Esophagus muscularis mucosa (tissue), 3 donors: ENCODE measurements at regions not wholly inside any gene's neighbourhood (a gene's known extent, or its start where the extent isn't known, plus 50 kb on each side); places are given as distances from the start of the nearest gene placed in this dataset.

Experiments
- CTCF ChIP-seq, 3 experiments: fragments of 200-600 bp in 2 of 3; fragments of 450-650 bp in 1 of 3; sonication (generic) in 2 of 3; IDR thresholded peaks; one replicate each; pipeline ENCODE4 v1.5.1; 2017 to 2019; ENCODE audit warnings: antibody characterized with exemption in 3 of 3, mild to moderate bottlenecking in 2 of 3, moderate library complexity in 1 of 3
- POLR2A ChIP-seq: fragments of 450-650 bp; IDR thresholded peaks from one replicate; pipeline ENCODE4 v1.6.1; 2017; ENCODE audit warnings: antibody characterized with exemption, moderate library complexity, mild to moderate bottlenecking, low read depth
- POLR2AphosphoS5 ChIP-seq, 2 donors: sonication (generic); formaldehyde crosslinking; IDR thresholded peaks; one replicate each; pipeline ENCODE4 v1.6.1; 2017; ENCODE audit warnings: antibody characterized with exemption in 2 of 2

- TF ChIP-seq POLR2AphosphoS5 (IDR thresholded peaks at IDR 0.05) = no peak
- TF ChIP-seq CTCF (IDR thresholded peaks at IDR 0.05) = no peak
- no peak for TF ChIP-seq POLR2A
These were observed 704.7 kb upstream of the TMEFF2 start for GRCh38 chr2:192899466-192899865.
